ENCODE measurements at regions not wholly inside any gene's neighbourhood (a gene's known extent, or its start where the extent isn't known, plus 50 kb on each side); places are given as distances from the start of the nearest gene placed in this dataset.

- 75 to 84% methylated on average over 2 of the region's 2 CpGs for WGBS, 2 donors
- TF ChIP-seq CTCF (IDR thresholded peaks at IDR 0.05) = no peak
- Histone ChIP-seq H3K9me3 (peaks cover 0 to 18% (median 0%) of the 10 kb centered on the region in 11 donors), H3K27ac (no peak overlapping the region), H3K36me3 (no peaks in the 10 kb centered on the region), H3K4me3 (no peak overlapping the region), H3K27me3 (no peaks in the 10 kb centered on the region), H3K4me1 (peaks cover 0 to 13% (median 0%) of the 10 kb centered on the region in 9 donors)
- DNase-seq = no peak
- ATAC-seq = no peak
- intact Hi-C loops (cut with DNase I) = loop anchor here in 1 of 10 donors (10.0 kb wide), 1 partner anchor 133 kb away; no protein-coding TSS in a partner anchor
Measured at GRCh38 chr11:95571718-95572260, 217.8 kb downstream of the FAM76B start.

- no peaks in the 10 kb centered on the region for H3K36me3 ChIP-seq
- no peaks in the 10 kb centered on the region for H3K27me3 ChIP-seq
- peaks cover 0 to 14% (median 0%) of the 10 kb centered on the region in 9 donors for H3K4me1 ChIP-seq
- no peak for TF ChIP-seq CTCF (IDR thresholded peaks at IDR 0.05)
- WGBS, 2 donors = 85 to 90% methylated on average over 2 of the region's 2 CpGs
- ATAC-seq = no peak
- H3K9me3 ChIP-seq = peaks cover 0 to 18% (median 0%) of the 10 kb centered on the region in 11 donors
- DNase-seq = no peak
- H3K27ac ChIP-seq = no peak overlapping the region
- intact Hi-C loops (cut with DNase I) = loop anchor here in 1 of 10 donors (10.0 kb wide), 1 partner anchor 134 kb away; no protein-coding TSS in a partner anchor
- no peak overlapping the region for H3K4me3 ChIP-seq
Measured at GRCh38 chr11:95570845-95571244, 218.7 kb downstream of the FAM76B start.

- Histone ChIP-seq H3K4me1 (peaks cover 0 to 9% (median 0%) of the 10 kb centered on the region in 9 donors), H3K4me3 (no peak overlapping the region), H3K36me3 (no peaks in the 10 kb centered on the region), H3K27me3 (no peaks in the 10 kb centered on the region), H3K27ac (no peak overlapping the region), H3K9me3 (peaks cover 0 to 18% (median 0%) of the 10 kb centered on the region in 11 donors)
- no peak for ATAC-seq
- DNase-seq = no peak
- WGBS, 2 donors = 82 to 83% methylated on average over 2 of the region's 2 CpGs
- intact Hi-C loops (cut with DNase I) = no loop called here
- TF ChIP-seq CTCF (IDR thresholded peaks at IDR 0.05) = no peak
Measured at GRCh38 chr11:95569207-95569606, 220.4 kb downstream of the FAM76B start.

- Histone ChIP-seq H3K27me3 (no peaks in the 10 kb centered on the region), H3K27ac (no peak overlapping the region), H3K9me3 (peaks cover 0 to 18% (median 0%) of the 10 kb centered on the region in 11 donors), H3K4me1 (peaks cover 0 to 12% (median 0%) of the 10 kb centered on the region in 9 donors), H3K36me3 (no peaks in the 10 kb centered on the region), H3K4me3 (no peak overlapping the region)
- DNase-seq (no peak), ATAC-seq (no peak)
- WGBS, 2 donors = 92 to 98% methylated on average over 1 of the region's 1 CpG
- no peak for TF ChIP-seq CTCF (IDR thresholded peaks at IDR 0.05)
- intact Hi-C loops (cut with DNase I) = no loop called here
Measured at GRCh38 chr11:95568281-95568680, 221.3 kb downstream of the FAM76B start.
